ENCODE measurements at regions not wholly inside any gene's neighbourhood (a gene's known extent, or its start where the extent isn't known, plus 50 kb on each side); places are given as distances from the start of the nearest gene placed in this dataset.

DNA sequence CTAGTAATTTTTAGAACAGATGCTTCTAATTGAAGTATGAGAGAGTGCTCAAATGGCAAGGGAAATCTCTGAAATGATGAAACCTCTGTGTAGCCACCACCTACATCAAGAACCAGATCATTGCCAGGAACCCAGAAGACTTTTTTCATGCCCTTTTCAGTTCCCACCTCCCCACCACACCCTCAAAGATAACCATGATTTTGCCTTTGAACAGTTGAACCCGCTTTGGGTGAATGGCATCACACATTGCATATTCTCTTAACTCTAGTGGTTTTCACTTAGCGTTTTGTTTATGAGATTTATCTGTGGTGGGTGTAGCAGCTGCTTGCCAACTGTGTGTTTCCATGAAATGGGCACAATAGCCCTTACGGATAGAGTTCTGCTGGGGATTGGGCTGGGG is 142.9 kb upstream of the HDAC4 start:
- peaks cover 27% of the 10 kb centered on the region for H3K27me3 ChIP-seq
- no peaks in the 10 kb centered on the region for H3K36me3 ChIP-seq
- no peak overlapping the region for H3K27ac ChIP-seq
- H3K9me3 ChIP-seq, result no peaks in the 10 kb centered on the region
- no peak overlapping the region for H3K4me3 ChIP-seq (ENCODE audit: low read depth in 1 of 2, low read length in 1 of 2)
- TF ChIP-seq CTCF (IDR thresholded peaks at IDR 0.05), result no peak
- no peaks in the 10 kb centered on the region for H3K4me1 ChIP-seq (ENCODE audit: control insufficient read depth in 1 of 2, insufficient read depth in 1 of 2, low read depth in 1 of 2, low read length in 1 of 2)

DNA sequence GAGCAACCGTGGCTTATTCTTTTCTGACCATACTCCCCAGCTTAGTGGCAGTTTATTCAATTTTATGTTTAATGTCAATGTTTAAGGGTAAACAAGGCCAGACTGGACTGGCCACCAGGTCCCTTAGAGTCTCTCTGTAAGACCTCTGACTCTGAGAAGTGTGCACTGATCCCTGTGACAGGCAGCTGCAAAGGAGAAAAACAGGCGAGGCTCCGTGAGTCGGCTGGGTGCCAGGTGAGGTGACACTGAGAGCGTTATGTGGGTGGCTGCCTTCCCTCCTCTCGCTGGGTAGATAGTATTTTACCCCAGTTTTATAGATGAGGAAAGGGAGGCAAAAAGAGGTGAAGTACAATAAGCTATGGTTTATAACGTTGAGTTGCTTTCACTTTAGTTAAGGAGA is 139.4 kb upstream of the HDAC4 start:
- H3K27ac ChIP-seq, result no peak overlapping the region
- H3K9me3 ChIP-seq, result no peaks in the 10 kb centered on the region
- H3K27me3 ChIP-seq, result peaks cover 23% of the 10 kb centered on the region
- peaks cover 5% of the 10 kb centered on the region in 2 experiments for H3K4me1 ChIP-seq (ENCODE audit: control insufficient read depth in 1 of 2, insufficient read depth in 1 of 2, low read depth in 1 of 2, low read length in 1 of 2)
- H3K36me3 ChIP-seq, result no peaks in the 10 kb centered on the region
- TF ChIP-seq CTCF (IDR thresholded peaks at IDR 0.05), result no peak
- H3K4me3 ChIP-seq (ENCODE audit: low read depth in 1 of 2, low read length in 1 of 2), result no peak overlapping the region

DNA sequence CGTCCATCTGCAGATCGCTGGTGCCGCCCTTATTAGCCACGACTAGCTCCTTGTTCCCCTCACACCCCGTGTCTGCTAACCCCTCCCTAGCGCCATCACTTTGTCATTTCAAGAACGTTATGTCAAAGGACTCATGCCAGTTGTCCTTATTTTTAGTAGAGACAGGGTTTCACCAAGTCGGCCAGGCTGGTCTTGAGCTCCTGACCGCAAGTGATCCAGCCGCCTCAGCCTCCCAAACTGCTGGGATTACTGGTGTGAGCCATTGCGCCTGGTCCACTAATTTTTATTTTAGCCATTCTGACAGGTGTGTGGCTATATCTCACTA is 138.9 kb upstream of the HDAC4 start:
- H3K36me3 ChIP-seq, result no peaks in the 10 kb centered on the region
- H3K4me1 ChIP-seq (ENCODE audit: control insufficient read depth in 1 of 2, insufficient read depth in 1 of 2, low read depth in 1 of 2, low read length in 1 of 2), result peaks cover 6 to 7% of the 10 kb centered on the region in 2 experiments
- no peak overlapping the region for H3K27ac ChIP-seq
- peaks cover 23% of the 10 kb centered on the region for H3K27me3 ChIP-seq
- H3K9me3 ChIP-seq, result no peaks in the 10 kb centered on the region
- H3K4me3 ChIP-seq (ENCODE audit: low read depth in 1 of 2, low read length in 1 of 2), result no peak overlapping the region
- no peak for TF ChIP-seq CTCF (IDR thresholded peaks at IDR 0.05)

DNA sequence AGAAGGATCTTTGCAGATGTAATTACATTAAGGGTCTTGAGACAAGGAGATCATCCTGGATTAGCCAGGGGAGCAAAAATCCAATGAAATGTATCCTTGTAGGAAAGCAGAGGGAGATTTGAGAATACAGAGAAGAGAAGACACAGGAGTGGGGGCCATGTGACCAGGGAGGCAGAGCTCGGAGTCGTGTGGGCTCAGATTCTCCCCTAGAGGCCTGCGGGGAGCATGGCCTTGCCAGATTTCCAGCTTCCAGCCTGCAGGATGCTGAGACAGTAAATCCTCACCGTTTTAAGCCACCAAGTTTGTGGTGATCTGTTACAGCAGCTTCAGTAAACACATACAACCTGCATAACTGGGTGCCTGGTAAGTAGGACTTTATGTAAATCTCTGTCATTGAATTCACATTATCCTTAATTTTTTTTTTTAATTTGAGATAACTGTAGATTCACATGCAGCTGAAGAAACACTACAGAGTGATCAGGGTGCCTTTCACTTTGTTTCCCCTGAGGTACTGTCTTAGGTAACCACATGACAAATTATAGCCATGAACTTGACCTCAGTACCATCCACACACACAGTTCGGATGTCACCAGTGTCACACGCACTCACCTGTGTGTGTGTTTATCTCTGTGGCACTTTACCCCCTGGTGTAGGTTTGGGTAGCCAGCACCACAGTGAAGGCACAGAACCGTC is 138.4 kb upstream of the HDAC4 start:
- Histone ChIP-seq H3K36me3 (no peaks in the 10 kb centered on the region), H3K9me3 (no peaks in the 10 kb centered on the region), H3K27me3 (peaks cover 20% of the 10 kb centered on the region), H3K27ac (no peak overlapping the region), H3K4me1 (ENCODE audit: control insufficient read depth in 1 of 2, insufficient read depth in 1 of 2, low read depth in 1 of 2, low read length in 1 of 2) (peaks cover 6 to 7% of the 10 kb centered on the region in 2 experiments), H3K4me3 (ENCODE audit: low read depth in 1 of 2, low read length in 1 of 2) (no peak overlapping the region)
- no peak for TF ChIP-seq CTCF (IDR thresholded peaks at IDR 0.05)

DNA sequence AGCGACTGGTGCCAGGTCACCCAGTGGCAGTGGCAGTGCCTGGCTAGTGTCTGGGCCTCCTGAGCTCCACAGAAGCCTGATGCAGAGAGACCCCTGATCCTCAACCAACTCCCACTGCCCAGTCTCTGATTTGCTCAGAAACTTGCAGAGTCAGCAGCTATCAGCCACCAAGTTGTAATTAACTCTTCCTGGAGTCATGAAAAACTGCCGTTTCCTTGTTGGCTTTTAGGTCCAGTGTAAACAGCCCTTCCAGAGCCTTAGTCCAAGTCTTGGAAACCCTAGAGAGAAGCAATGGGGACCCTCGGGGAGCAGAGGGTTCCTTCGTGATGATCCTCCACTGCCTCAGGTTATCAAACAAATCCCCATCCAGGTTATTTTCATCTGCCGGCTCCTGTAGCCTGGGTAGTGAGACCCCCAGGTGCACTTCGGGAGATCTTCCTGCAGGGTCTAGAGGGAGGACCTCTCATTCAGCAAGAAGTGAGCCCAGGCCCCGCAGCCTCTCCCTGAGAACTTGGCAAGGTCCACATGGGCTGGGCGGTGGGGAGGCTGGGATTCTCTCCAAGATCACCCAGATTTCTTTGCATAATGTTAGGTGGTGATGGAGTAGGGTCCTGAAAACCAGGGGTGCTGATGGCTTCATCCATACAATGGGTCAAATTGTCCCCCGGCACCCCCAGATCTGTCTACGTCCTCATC is 137.7 kb upstream of the HDAC4 start:
- TF ChIP-seq CTCF (IDR thresholded peaks at IDR 0.05), result no peak
- no peak overlapping the region for H3K27ac ChIP-seq
- H3K4me3 ChIP-seq (ENCODE audit: low read depth in 1 of 2, low read length in 1 of 2), result no peak overlapping the region

More for the DNA sequence above, 137.7 kb upstream of the HDAC4 start:
- Histone ChIP-seq H3K9me3 (no peaks in the 10 kb centered on the region), H3K36me3 (no peaks in the 10 kb centered on the region), H3K27me3 (peaks cover 14% of the 10 kb centered on the region), H3K4me1 (ENCODE audit: control insufficient read depth in 1 of 2, insufficient read depth in 1 of 2, low read depth in 1 of 2, low read length in 1 of 2) (peaks cover 6 to 7% of the 10 kb centered on the region in 2 experiments)
